AG08395 (cell line): ENCODE measurements at regions not wholly inside any gene's neighbourhood (a gene's known extent, or its start where the extent isn't known, plus 50 kb on each side); places are given as distances from the start of the nearest gene placed in this dataset.

Experiments used
- DNase-seq: peaks from one replicate; pipeline ENCODE4 v3.0.0; 2012; ENCODE audit warnings: mixed read lengths, low spot score

- no peak for DNase-seq
These were observed 220.9 kb downstream of the SLC7A11 start for GRCh38 chr4:138021139-138021830.

GRCh38 chr4:138014590-138015288 is 227.4 kb downstream of the SLC7A11 start:
- DNase-seq = no peak

GRCh38 chr4:138013625-138014024 is 228.5 kb downstream of the SLC7A11 start:
- DNase-seq = no peak

DNA sequence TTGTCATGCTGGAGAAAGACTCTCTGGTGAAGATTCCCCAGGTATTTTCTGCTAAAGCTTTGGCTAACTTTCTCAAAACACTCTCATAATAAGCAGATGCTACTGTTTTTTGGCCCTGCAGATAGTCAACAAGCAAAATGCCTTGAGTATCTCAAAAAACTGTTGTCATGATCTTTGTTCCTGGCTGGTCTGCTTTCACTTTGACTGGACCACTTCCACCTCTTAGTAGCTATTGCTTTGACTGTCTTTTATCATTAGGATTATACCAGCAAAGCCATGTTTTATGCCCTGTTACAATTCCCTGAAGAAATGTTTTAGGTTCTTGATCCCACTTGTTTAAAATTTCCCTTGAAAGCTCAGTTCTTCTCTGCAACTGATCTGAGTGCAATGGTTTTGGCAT is 231.5 kb downstream of the SLC7A11 start:
- DNase-seq = no peak

DNA sequence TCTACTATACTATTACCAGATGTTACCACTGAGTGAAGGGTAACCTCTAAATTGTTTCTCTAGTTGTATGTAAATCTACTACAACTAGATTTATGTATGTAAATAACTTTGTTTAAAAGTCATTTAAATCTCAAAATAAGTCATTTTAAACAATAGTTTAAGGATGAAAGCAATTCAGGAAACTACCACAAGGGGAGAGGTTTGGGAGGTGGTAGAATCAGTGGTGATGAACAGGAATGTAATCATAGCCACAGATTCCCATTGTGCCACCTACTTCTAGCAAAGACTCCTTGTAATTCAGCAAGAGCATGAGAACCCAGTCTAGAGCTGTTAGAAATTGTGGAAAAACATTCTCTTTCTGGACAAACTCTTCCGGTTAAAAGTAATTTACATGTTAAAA is 234.6 kb downstream of the SLC7A11 start:
- peak; percentile 6 for DNase-seq

- no peak for DNase-seq
These were observed 236.7 kb downstream of the SLC7A11 start for GRCh38 chr4:138005486-138005885.

- peak; percentile 30 for DNase-seq
These were observed 238.9 kb downstream of the SLC7A11 start for GRCh38 chr4:138003248-138003647.

GRCh38 chr4:137998666-137999429 is 243.3 kb downstream of the SLC7A11 start:
- DNase-seq = peak; percentile 70

DNA sequence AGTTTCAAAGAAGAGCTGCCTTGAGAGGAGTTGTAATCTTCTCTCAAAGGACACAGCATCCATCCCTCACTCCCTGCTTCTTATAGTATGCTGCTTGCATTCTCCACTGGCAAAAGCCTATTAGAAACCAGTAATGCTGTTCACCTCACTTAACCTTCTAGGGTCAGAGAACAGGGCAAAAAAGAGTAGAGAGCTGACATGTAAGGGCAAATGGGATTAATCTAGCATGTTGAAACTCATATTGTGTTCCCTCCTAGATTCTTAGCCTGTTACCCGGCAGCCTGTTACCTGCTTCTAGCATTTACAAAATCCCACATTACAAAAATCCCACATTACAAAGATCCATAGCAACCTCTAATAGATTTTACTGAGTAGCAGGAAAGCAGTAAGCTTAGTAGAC is 244.7 kb downstream of the SLC7A11 start:
- DNase-seq = no peak

DNA sequence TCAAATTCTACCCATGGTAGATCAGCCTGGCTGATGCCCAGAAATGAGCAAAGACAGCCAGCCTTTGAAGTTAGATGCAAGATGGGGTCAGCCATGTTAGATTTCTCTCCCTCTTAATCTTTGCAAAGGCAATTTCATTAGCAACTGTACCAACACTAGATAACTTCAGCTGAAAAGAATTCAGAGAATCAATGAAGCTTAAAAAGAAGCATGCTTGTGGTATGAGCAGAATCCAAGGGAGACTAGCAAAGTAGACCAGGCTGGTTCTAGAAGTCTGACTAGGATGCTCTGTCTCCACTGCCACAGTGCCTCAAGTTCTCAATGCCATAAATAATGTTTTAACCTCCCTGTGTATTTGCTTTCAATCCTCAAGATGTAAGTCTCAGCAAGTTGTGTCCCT is 247.3 kb downstream of the SLC7A11 start:
- DNase-seq = peak; percentile 73

DNA sequence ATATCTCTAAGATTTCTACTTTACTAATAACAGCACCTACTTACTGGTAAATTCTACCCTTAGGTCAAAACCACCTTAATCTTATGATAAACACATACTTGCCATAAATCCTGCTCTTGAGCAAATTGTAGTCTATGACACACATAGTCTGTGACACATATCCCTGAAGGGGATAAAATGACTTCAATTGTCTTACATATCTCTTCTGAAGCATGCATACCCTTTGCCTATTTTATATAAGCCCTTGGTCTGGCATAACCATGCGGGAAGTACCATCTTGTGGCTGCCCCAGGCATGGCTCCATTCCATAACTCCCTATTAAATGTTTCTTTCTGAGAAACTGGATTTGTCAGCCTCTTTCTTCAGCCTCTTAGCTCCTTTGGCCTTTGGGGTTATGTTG is 248.9 kb downstream of the SLC7A11 start:
- DNase-seq = no peak

DNA sequence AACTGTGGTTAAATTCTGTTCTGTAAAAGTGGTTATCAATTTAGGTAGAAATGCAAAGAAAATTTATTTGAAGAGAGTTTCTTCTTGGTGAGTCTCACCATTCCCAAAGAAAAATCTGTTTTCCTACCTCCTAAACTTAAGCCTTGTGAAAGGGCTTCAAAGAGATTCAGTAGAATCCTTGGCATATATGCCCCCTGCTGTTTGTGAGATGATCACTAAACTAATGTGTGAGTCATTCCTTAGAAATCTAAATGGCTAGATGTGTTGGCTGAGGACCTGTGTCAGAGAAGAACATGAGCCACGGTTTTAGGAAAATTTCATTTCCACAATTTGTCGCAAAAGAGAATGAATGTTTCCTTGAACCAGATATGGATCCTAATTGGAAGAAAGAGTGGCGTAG is 260.9 kb downstream of the SLC7A11 start:
- peak; percentile 27 for DNase-seq

- no peak for DNase-seq
These were observed 261.5 kb downstream of the SLC7A11 start for GRCh38 chr4:137980641-137981040.

DNA sequence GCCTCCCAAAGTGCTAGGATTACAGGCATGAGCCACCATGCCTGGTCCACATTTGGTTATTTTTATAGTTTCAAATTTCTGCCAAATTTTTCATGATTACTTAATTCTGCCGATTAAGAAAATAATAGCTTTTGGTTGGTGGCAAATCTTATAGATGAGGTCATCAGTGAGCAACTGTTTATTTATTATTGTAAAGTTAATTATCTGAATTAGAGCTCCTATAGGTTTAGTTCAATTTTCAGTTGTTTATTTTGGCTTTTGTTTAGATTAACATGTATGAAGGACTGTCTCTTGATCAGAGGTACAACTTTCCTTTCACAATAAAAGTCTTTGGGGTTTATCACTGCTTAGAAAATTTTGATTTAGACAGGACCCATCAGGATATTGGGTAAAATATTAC is 262.2 kb downstream of the SLC7A11 start:
- no peak for DNase-seq

GRCh38 chr4:137968956-137969678 is 273.0 kb downstream of the SLC7A11 start:
- DNase-seq = peak; percentile 41

DNA sequence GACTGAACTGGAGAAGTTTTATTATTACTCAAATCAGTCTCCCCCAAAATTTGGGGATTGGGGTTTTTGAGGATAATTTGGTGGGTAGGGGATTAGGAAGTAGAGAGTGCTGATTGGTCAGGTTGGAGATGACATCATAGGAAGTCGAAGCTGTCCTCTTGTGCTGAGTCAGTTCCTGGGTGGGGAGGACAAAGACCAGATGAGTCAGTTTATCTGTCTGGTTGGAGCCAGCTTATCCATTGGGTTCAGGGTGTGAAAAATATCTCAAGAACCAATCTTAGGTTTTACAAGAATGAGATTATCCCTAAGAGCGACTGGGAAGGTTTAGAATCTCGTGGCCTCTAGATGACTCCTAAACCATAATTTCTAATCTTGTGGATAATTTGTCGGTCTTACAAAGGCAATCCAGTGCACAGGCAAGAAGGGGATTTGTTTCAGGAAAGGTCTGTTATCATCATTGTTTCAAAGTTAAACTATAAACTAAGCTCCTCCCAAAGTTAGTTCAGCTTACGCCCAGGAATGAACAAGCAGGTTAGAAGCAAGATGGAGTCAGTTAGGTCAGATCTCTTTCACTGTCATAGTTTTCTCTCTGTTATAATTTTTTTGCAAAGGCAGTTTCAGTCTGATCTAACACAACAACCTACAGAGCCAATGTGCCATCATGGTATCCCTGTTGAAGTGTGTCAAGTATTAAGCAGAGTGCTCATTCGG is 274.5 kb downstream of the SLC7A11 start:
- DNase-seq = no peak

GRCh38 chr4:137966504-137966903 is 275.6 kb downstream of the SLC7A11 start:
- no peak for DNase-seq

GRCh38 chr4:137961051-137961438 is 281.1 kb downstream of the SLC7A11 start:
- DNase-seq = peak; percentile 59

DNA sequence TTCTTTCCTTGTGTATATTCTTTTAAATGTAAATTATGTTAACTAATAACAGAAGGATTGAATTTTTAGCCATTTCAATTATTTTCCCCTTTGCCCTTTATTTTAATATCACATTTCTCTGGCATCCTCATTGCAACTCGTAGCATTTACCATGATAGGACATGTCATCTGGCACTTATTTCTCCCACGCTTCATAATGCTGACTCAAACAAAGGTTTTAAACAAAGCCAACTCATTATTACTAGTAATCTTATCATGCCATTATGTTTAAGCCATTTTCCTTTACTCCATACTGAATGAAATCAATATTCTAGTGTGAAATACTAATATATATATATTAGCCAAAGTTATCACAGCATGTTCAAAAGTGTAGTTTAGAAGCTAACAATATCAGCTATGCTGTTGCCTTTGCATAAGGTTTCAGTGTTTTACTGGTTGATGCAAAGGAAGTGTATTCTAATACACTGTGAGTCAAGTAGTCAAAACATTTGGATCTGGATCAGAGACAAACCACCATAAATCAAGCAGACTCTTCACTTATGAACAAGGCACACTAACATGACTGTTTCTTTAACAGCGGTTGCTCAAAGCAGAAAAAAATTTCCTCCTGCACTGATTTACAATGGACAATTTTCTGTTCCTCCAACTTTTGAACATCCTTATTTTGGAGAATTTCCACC is 281.6 kb downstream of the SLC7A11 start:
- DNase-seq = peak; percentile 38

- no peak for DNase-seq
These were observed 284.3 kb downstream of the SLC7A11 start for GRCh38 chr4:137957806-137958205.

GRCh38 chr4:137956256-137956655 is 285.9 kb downstream of the SLC7A11 start:
- DNase-seq = no peak
